ENCODE measurements at regions not wholly inside any gene's neighbourhood (a gene's known extent, or its start where the extent isn't known, plus 50 kb on each side); places are given as distances from the start of the nearest gene placed in this dataset.
A peak's percentile ranks its signal among the peaks of the same experiment; 100 is the strongest.
"Not testable (repeated sequence)": the region's sequence is repeated elsewhere in the genome, so short reads cannot be mapped to it uniquely, and the experiment has no call there.

GRCh38 chr7:101679653-101680173, 50.6 kb upstream of the MYL10 start:
- DNase-seq, result not testable (repeated sequence)

GRCh38 chr7:101680406-101681145, 51.5 kb upstream of the MYL10 start:
- no peak for DNase-seq

DNA sequence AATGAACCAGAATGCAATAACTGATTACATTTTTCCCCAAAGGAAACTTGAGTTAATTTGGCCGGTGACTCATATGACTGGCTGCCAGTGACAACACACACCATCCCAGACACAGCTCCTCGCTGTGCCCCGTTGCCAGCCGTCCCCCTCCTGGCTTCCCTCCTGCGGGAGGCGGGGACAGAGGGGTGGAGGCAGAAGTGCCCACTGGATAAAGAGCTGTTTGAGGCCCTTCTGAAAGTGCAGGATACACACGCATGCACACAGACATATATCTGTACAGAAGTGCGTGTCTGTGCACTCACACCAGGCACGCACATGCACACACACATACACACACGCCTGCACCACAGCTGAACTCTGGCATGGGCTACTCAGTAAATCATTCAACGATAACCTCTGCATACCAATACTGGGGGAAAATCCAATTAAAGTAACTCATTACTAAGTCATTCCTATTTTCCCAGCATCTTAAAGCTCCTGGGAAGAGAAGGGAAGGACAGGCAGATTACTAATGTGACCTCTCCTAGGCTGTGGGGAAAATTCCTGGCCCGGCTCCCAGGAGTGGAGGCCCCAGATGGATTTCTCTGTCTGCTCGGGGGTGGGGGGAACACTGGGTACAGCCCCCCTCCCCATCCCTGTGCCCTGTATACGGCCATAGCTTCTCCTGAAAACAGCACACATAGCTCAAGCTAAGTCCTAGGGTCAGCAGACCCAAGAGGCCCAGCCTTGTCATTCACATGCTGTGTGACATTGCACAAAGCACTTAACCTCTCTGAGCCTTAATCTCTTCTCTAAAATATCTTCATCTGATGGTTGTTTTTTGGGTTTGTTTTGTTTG, 52.3 kb upstream of the MYL10 start:
- DNase-seq, result no peak

DNA sequence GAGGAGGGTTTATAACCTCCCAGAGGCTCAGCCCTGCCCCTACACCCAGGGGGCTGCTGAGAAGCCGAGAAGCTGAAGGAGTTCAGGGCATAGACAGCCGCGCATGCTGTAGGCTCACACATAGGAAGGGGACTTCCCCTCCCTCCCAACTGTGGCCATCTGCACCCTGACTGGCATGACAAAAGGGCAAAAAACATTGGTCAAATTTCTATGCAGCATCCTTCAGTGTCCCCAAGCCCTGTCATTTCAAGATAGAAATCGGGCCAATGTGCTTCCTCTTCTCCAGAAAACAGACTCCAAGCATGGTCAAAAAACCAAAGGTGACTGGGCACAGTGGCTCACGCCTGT, 55.9 kb upstream of the MYL10 start:
- no peak for DNase-seq

DNA sequence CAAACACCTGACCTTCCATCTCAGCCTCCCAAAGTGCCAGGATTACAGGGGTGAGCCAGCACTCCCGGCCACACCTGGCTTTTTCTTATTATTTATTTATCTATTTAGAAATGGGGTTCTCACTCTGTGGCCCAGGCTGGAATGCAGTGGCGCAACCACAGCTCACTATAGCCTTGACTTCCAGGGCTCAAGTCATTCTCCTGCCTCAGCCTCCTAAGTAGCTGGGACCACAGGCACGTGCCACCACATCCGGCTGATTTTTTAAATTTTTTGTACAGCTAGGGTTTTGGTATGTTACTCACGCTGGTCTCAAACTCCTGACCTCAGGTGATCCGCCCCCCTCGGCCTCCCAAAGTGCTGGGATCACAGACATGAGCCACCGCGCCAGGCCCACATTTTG, 56.9 kb upstream of the MYL10 start:
- no peak for DNase-seq

DNA sequence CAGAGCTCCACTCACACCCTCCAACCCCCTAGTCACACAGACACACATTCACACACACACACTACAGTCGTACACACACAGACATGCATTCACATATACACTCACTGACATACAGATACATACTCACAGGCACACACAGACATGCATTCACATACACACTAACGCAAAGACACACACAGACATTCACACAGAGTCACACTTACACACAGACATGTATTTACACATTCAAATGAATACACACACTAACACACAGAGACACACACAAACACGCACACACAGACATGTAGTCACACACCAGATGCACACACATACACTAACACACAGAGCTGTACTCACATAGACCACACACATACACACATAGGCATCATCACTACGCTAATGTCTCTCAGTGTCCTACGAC, 58.0 kb upstream of the MYL10 start:
- no peak for DNase-seq

- DNase-seq, result no peak
Observed at GRCh38 chr7:101687791-101688182, 58.7 kb upstream of the MYL10 start.

GRCh38 chr7:101688183-101688831, 59.2 kb upstream of the MYL10 start:
- peak; percentile 57 for DNase-seq

- no peak for DNase-seq
Observed at GRCh38 chr7:101688995-101689907, 60.2 kb upstream of the MYL10 start.

- no peak for DNase-seq
Observed at GRCh38 chr7:101690061-101690460, 61.0 kb upstream of the MYL10 start.

DNA sequence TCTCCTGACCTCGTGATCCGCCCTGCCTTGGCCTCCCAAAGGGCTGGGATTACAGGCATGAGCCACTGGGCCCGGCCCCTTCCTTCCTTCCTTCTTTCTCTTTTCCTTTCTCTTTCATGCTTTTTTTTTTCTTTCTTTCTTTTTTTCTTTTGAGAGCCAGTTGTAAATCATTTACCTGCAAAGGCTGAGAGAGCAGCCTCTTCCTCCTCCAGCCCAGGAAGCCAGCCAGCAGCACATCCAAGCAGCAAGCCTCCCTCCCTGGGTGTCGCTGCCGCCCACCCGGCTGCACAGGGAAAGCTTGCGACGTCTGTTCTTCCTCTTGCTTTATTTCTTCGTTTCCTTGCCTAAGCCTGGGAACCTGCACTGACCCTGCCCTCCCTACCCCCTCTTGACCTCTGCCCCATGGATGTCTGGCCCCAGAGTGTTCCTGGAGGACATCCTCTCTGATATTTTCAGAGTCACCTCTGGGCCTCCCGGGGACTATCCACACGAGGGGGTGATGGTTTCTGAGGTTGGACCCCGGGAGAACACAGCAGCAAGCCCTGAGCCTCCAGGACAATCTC, 62.8 kb upstream of the MYL10 start:
- DNase-seq, result no peak

GRCh38 chr7:101693498-101694091, 64.5 kb upstream of the MYL10 start:
- no peak for DNase-seq

- no peak for DNase-seq
Observed at GRCh38 chr7:101698964-101699363, 69.9 kb upstream of the MYL10 start.

GRCh38 chr7:101699399-101699798, 70.3 kb upstream of the MYL10 start:
- DNase-seq, result no peak

DNA sequence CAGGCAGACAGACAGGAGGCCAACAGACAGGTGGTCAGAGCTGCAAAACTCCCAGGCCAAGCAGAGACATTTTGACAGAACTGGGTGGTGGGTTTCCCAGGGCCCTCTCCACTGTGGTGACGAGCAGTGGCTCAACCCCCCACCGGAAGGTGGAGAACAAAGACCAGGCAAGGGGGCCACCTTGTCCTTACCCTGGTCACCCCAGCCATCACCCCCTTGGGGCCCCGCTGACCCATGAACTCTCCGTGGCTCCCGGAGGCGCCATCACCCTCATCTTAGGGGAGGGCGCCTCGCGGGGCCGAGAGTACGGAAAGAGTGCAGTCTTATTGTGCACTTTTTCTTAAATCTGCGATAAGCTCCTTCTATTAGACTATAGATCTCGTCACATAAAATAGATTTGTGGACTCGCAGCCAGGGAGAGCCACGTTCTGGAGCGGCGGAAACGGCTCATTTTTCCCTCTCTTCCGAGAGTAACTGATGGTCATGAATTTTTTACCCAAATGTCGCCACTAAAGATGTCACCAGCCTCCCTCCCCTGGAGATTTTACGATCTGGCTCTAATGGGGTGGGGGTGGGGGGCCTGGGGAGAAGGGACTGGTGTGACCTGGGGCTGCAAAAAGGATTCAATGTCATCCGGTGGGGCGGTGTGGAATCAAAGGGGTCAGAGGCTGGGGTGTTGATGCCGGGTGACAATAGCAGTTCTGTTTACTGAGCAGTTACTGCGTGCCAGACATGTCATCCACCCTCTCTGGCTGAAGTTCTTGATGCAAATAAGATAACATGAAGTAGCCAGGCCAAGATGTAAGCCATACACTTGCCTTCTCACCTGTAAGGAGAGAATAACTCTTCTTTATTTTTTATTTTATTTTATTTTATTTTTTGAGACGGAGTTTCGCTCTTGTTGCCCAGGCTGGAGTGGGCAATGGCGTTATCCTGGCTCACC, 71.1 kb upstream of the MYL10 start:
- no peak for DNase-seq

GRCh38 chr7:101701153-101701794, 72.2 kb upstream of the MYL10 start:
- DNase-seq, result no peak

- no peak for DNase-seq
Observed at GRCh38 chr7:101702362-101702850, 73.3 kb upstream of the MYL10 start.

DNA sequence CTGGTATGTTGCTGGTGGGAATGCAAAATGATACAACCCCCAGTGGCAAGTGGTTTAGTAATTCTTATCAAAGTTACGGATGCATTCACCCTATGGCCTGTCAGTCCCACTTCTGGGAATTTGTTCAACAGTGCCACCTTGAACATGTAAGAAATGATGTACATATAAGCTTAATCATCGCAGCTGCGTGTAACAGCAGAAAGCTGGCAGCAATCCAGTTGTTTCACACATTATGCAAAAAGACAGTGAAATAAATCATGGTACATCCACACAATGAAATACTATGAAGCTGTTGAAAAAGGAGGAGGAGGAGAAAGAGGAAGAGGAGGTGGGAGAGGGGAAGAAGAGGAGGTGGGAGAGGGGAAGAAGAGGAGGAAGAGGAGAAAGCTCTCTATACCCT, 76.2 kb upstream of the MYL10 start:
- DNase-seq, result no peak

GRCh38 chr7:101707587-101707986, 78.5 kb upstream of the MYL10 start:
- DNase-seq, result no peak

DNA sequence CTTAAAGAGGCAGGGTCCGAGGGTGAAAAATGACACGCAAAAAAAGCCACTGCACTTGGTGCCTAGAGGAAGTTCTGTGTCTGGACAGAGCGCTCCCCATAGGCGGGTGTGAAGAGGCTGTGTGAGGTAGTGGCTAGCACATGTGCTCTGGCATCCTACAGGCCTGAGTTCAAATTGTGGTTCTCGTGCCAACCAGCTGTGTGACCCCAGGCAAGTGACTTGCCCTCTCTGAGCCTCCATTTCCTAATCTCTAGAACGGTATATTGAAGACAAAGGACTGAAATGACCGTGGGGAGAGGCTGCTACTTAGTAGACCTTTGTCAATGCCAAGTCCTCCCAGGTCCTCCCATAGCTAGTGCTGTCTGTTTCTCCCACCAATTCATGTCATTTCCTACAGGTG, 79.1 kb upstream of the MYL10 start:
- DNase-seq, result no peak

Data from hematopoietic multipotent progenitor cell treated with erythropoietin and hydrocortisone succinate and interleukin-3 and kit ligand, for 8 days (in vitro differentiated cells).